B cell (primary cell): ENCODE measurements at regions not wholly inside any gene's neighbourhood (a gene's known extent, or its start where the extent isn't known, plus 50 kb on each side); places are given as distances from the start of the nearest gene placed in this dataset.

ENCODE experiments used
- EZH2 ChIP-seq: IDR thresholded peaks from 2 replicates; pipeline ENCODE4 v1.6.1; 2012; ENCODE audit warnings: borderline replicate concordance, low read depth, mild to moderate bottlenecking, moderate library complexity, low read length; ENCODE audit not compliant: insufficient read depth, poor library complexity, severe bottlenecking
- TF ChIP-seq, protein P1 (sequence below): fragments of 200-600 bp; IDR thresholded peaks from one replicate; pipeline ENCODE4 v1.8.0; 2022; ENCODE audit warnings: antibody characterized with exemption, mild to moderate bottlenecking

DNA sequence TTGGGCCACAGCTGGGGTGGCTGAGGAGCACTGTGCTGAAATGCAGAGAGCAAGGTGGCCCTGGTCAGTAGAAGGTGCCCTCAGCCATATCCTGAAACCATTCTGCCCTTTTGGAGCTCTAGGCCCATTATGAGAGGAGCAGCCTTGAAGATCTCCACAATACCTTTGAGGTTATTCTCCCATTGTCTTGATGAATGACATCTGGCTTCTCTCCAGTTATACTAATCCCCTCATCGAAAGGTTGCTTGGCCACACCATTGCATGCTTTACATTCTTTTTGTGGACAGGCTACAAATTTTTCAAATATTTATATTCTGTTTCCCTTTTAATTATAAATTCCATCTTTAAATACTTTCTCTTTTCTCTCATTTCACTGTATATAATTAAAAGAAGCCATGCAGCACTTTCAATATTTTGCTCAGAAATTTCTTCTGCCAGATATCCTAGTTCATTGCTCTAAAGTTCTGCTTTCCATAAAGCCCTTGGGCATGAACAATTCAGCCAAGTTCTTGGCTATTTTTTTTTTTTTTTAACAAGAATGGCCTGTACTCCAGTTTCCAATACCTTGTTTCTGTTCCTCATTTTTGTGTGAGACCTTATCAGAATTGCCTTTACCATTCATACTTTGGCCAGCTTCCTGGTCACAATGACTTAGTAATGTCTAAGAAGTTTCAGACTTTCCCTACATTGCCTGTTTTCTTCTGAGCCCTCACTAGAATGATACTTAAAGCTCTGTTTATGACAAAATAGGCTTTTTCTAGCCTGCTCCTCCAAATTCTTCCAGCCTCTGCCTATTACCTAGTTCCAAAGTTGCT lies 138.9 kb upstream of the SGO1 start:
- TF ChIP-seq, protein P1, sequence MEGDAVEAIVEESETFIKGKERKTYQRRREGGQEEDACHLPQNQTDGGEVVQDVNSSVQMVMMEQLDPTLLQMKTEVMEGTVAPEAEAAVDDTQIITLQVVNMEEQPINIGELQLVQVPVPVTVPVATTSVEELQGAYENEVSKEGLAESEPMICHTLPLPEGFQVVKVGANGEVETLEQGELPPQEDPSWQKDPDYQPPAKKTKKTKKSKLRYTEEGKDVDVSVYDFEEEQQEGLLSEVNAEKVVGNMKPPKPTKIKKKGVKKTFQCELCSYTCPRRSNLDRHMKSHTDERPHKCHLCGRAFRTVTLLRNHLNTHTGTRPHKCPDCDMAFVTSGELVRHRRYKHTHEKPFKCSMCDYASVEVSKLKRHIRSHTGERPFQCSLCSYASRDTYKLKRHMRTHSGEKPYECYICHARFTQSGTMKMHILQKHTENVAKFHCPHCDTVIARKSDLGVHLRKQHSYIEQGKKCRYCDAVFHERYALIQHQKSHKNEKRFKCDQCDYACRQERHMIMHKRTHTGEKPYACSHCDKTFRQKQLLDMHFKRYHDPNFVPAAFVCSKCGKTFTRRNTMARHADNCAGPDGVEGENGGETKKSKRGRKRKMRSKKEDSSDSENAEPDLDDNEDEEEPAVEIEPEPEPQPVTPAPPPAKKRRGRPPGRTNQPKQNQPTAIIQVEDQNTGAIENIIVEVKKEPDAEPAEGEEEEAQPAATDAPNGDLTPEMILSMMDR, result no peak
- TF ChIP-seq EZH2, result no peak
